K562 (cell line): ENCODE measurements at regions not wholly inside any gene's neighbourhood (a gene's known extent, or its start where the extent isn't known, plus 50 kb on each side); places are given as distances from the start of the nearest gene placed in this dataset.

Experiments
- ATAC-seq: fragments of 200-7000 bp; cut with Tn5 transposase; 3 replicates; pipeline ENCODE4 v1.9.1; 2020; ENCODE audit warnings: moderate library complexity
- BruUV-seq: library from RNA; stranded (reverse); fragments of 400-500 nt; replicated peaks from 2 replicates; lab custom pipeline; 2021; lab: Mats Ljungman, UMichigan
- CTCF ChIA-PET: fragments of 300-600 bp; formaldehyde crosslinking; extraction: SDS; loops from one replicate; lab custom pipeline; 2021; ENCODE audit warnings: low intra/inter-chr PET ratio; lab: Yijun Ruan, JAX
- POLR2A ChIA-PET: fragments of 300-600, 350-650 bp; sonication (Branson Sonifier 250); formaldehyde crosslinking; extraction: SDS; loops from one replicate; lab custom pipeline; 2021; ENCODE audit warnings: antibody characterized with exemption, inconsistent platforms; lab: Yijun Ruan, JAX
- DNase-seq, 4 experiments: peaks; one replicate each; pipeline versions ENCODE4 v3.0.0 to v3.0.0-alpha.2; 2011 to 2018; ENCODE audit warnings: low spot score in 3 of 4, mixed read lengths in 3 of 4; ENCODE audit errors: extremely low read depth in 1 of 4
- FAIRE-seq: peaks from 2 replicates; lab custom pipeline; 2011; peaks lifted over from hg19 to GRCh38; lab: Jason Lieb, UNC
- H2AFZ ChIP-seq: 2 replicates; pipeline ENCODE4 v1.6.0; 2011; ENCODE audit warnings: low read depth, low read length, control low read depth, inconsistent platforms
- H3K27ac ChIP-seq: fragments of 200-600 bp; 3 replicates; pipeline ENCODE4 v1.8.0; 2011; ENCODE audit warnings: low read depth, mild to moderate bottlenecking, control low read depth, inconsistent platforms, low read length, moderate library complexity, mixed read lengths; ENCODE audit errors: extremely low read depth
- H3K27me3 ChIP-seq, 2 experiments: fragments of 300-600 bp in 1 of 2; 2 replicates in 1 of 2; 3 replicates in 1 of 2; pipeline versions ENCODE4 v1.6.0 to v1.8.0; 2011; ENCODE audit warnings: inconsistent platforms in 2 of 2, low read length in 2 of 2, mild to moderate bottlenecking in 1 of 2, mixed read lengths in 1 of 2, moderate library complexity in 1 of 2; ENCODE audit not compliant: control insufficient read depth in 2 of 2, insufficient read depth in 2 of 2
- H3K36me3 ChIP-seq: fragments of 300-600 bp; 3 replicates; pipeline ENCODE4 v1.8.0; 2011; ENCODE audit warnings: mild to moderate bottlenecking, low read length, inconsistent platforms; ENCODE audit not compliant: control insufficient read depth, insufficient read depth
- H3K4me1 ChIP-seq, 2 experiments: fragments of 200-600 bp in 1 of 2; replicated peaks in 1 of 2; 2 replicates in 1 of 2; 3 replicates in 1 of 2; pipeline versions ENCODE4 v1.5.1 to v1.8.0; 2011; ENCODE audit warnings: inconsistent platforms in 2 of 2, low read length in 2 of 2, mild to moderate bottlenecking in 1 of 2, mixed read lengths in 1 of 2, moderate library complexity in 1 of 2; ENCODE audit not compliant: control insufficient read depth in 2 of 2, insufficient read depth in 2 of 2
- H3K4me2 ChIP-seq: 2 replicates; pipeline ENCODE4 v1.6.1; 2011; ENCODE audit warnings: low read length, control low read depth, inconsistent platforms, mixed read lengths; ENCODE audit not compliant: insufficient read depth
- H3K4me3 ChIP-seq: fragments of 200-600 bp; sonication (generic), shearing (Covaris generic); 2 replicates; pipeline ENCODE4 v1.5.1; 2016; ENCODE audit warnings: control low read depth, inconsistent platforms
- H3K79me2 ChIP-seq: fragments of 200-600 bp; 3 replicates; pipeline ENCODE4 v1.8.0; 2011; ENCODE audit warnings: low read length, inconsistent platforms; ENCODE audit not compliant: control insufficient read depth, insufficient read depth
- H3K9ac ChIP-seq, 2 experiments: 2 replicates each; pipeline versions ENCODE4 v1.6.0 to v1.6.1; 2011; ENCODE audit warnings: low read depth in 2 of 2, low read length in 2 of 2, control low read depth in 1 of 2, inconsistent platforms in 1 of 2, mild to moderate bottlenecking in 1 of 2, mixed read lengths in 1 of 2; ENCODE audit not compliant: insufficient read depth in 1 of 2
- H3K9me1 ChIP-seq: one replicate; pipeline ENCODE4 v1.6.0; 2011; ENCODE audit warnings: inconsistent platforms, mild to moderate bottlenecking, low read length, moderate library complexity; ENCODE audit not compliant: control insufficient read depth, insufficient read depth
- H3K9me3 ChIP-seq: replicated peaks from 2 replicates; pipeline ENCODE4 v1.5.1; 2011; ENCODE audit warnings: low read depth, low read length, inconsistent platforms; ENCODE audit not compliant: control insufficient read depth, insufficient read depth
- H4K20me1 ChIP-seq: replicated peaks from 2 replicates; pipeline ENCODE4 v1.6.1; 2011; ENCODE audit warnings: low read length, inconsistent platforms, mixed read lengths; ENCODE audit not compliant: control insufficient read depth, insufficient read depth
- ARHGAP35 ChIP-seq: fragments of 450-650 bp; IDR thresholded peaks from 2 replicates; pipeline ENCODE4 v1.6.1; 2018; ENCODE audit not compliant: partially characterized antibody
- RBM39 ChIP-seq: fragments of 200-400 bp; formaldehyde crosslinking; optimal IDR thresholded peaks from 2 replicates; pipeline ENCODE3; 2018; ENCODE audit warnings: low read depth, low read length
- RREB1 ChIP-seq: fragments of 250-450 bp; sonication (Bioruptor Pico); IDR thresholded peaks from 2 replicates; pipeline ENCODE4 v1.4.0; 2020
- SRSF1 ChIP-seq: fragments of 200-400 bp; formaldehyde crosslinking; IDR thresholded peaks from 2 replicates; pipeline ENCODE4 v1.6.1; 2017; ENCODE audit warnings: mild to moderate bottlenecking, low read depth, low read length, moderate library complexity
- TCF7L2 ChIP-seq: fragments of 150-350 bp; IDR thresholded peaks from 2 replicates; pipeline ENCODE4 v1.6.1; 2016; ENCODE audit warnings: low read depth, mild to moderate bottlenecking, low read length, moderate library complexity
- TFE3 ChIP-seq: fragments of 450-650 bp; formaldehyde crosslinking; IDR thresholded peaks from 2 replicates; pipeline ENCODE4 v1.4.0; 2020; ENCODE audit warnings: mild to moderate bottlenecking, mixed read lengths
- USF1 ChIP-seq: sonication (generic); formaldehyde crosslinking; IDR thresholded peaks from 2 replicates; pipeline ENCODE4 v1.9.0; 2022; ENCODE audit warnings: mild to moderate bottlenecking, missing genetic modification reagents
- ZHX1 ChIP-seq: fragments of 150-350 bp; conservative IDR thresholded peaks from 2 replicates; pipeline ENCODE4 v1.6.1; 2014; ENCODE audit warnings: low read length
- ZNF239 ChIP-seq: fragments of 250-450 bp; sonication (Bioruptor Pico); IDR thresholded peaks from 2 replicates; pipeline ENCODE4 v1.4.0; 2020; ENCODE audit warnings: mild to moderate bottlenecking
- whole genome bisulfite sequencing: fragments of 100-300 bp; shearing (Covaris generic); methylation state at CpG from one replicate; pipeline ENCODE4 v1.1.6; 2016; ENCODE audit warnings: low coverage, mixed read lengths; ENCODE audit not compliant: insufficient coverage; ENCODE audit errors: missing lambda C conversion rate; 5-methylcytosine and 5-hydroxymethylcytosine counted together
- in situ Hi-C: fragments of 300-500 bp; cut with MboI; formaldehyde crosslinking; loops from 4 replicates; pipeline ENCODE4 v1.15.0; 2018; ENCODE audit warnings: inconsistent platforms, mixed read lengths
- intact Hi-C: fragments of 100-400 bp; cut with micrococcal nuclease; formaldehyde crosslinking; loops from 2 replicates; pipeline ENCODE4 v1.14.2; 2022

GRCh38 chr2:62595474-62595873, 89.5 kb upstream of the TMEM17 start:
- Histone ChIP-seq H3K4me2 (no peak overlapping the region), H3K9ac (no peak overlapping the region), H3K4me3 (no peak overlapping the region), H3K36me3 (no peaks in the 10 kb centered on the region), H3K79me2 (no peaks in the 10 kb centered on the region), H3K9me3 (no peaks in the 10 kb centered on the region), H3K4me1 (no peaks in the 10 kb centered on the region), H2AFZ (no peak overlapping the region), H4K20me1 (no peaks in the 10 kb centered on the region), H3K27me3 (no peaks in the 10 kb centered on the region), H3K9me1 (no peaks in the 10 kb centered on the region), H3K27ac (no peak overlapping the region)
- in situ Hi-C loops = no loop called here
- FAIRE-seq = no peak
- ChIA-PET POLR2A (interaction anchor here (0.9 kb wide), 1 partner anchor 36 kb away, joined by 3 read pairs; no protein-coding TSS in a partner anchor), CTCF (no interaction called here)
- WGBS = 4% methylated on average over 3 of the region's 3 CpGs
- intact Hi-C loops = no loop called here
- no peak for DNase-seq
- BruUV-seq = no TSS peak
- ATAC-seq = no peak
- TF ChIP-seq USF1 (CRISPR knock-in tag) (no peak), TFE3 (CRISPR knock-in tag) (no peak), RREB1 (CRISPR knock-in tag) (no peak), ZNF239 (CRISPR knock-in tag) (no peak), ZHX1 (no peak), TCF7L2 (no peak), RBM39 (no peak), SRSF1 (no peak), ARHGAP35 (no peak)
